ENCODE measurements at regions not wholly inside any gene's neighbourhood (a gene's known extent, or its start where the extent isn't known, plus 50 kb on each side); places are given as distances from the start of the nearest gene placed in this dataset.

- no peak for DNase-seq (ENCODE audit: extremely low read depth, low read depth)
- TF ChIP-seq CTCF (IDR thresholded peaks at IDR 0.05; ENCODE audit: low read depth, low read length): no peak
Measured at GRCh38 chr13:65844266-65844841, 1385.8 kb downstream of the PCDH9 start.

GRCh38 chr13:65843314-65843731, 1386.8 kb downstream of the PCDH9 start:
- no peak for TF ChIP-seq CTCF (IDR thresholded peaks at IDR 0.05; ENCODE audit: low read depth, low read length)
- no peak for DNase-seq (ENCODE audit: extremely low read depth, low read depth)

DNA sequence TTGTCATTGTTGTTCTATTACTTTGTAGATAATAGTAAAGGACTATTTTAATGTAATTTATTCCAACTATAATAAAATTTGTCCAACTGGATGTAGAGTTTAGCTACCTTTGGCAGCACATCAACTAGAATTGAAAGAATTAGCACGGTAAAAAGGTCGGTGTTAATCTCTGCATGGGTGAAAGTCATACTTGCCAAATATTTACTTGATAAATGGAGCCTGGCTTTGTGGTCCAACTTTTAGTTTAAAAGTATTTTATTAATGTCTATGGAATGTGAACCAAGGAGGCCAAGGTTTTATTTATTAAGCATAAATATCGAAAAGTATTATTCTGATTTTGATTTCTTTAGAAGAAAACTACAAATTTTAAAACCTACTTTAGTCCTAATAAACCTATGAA, 1389.0 kb downstream of the PCDH9 start:
- DNase-seq (ENCODE audit: extremely low read depth, low read depth): no peak
- no peak for TF ChIP-seq CTCF (IDR thresholded peaks at IDR 0.05; ENCODE audit: low read depth, low read length)

- DNase-seq (ENCODE audit: extremely low read depth, low read depth): no peak
- TF ChIP-seq CTCF (IDR thresholded peaks at IDR 0.05; ENCODE audit: low read depth, low read length): no peak
Measured at GRCh38 chr13:65836066-65836465, 1394.1 kb downstream of the PCDH9 start.

GRCh38 chr13:65834897-65835296, 1395.2 kb downstream of the PCDH9 start:
- TF ChIP-seq CTCF (IDR thresholded peaks at IDR 0.05; ENCODE audit: low read depth, low read length): no peak
- no peak for DNase-seq (ENCODE audit: extremely low read depth, low read depth)

DNA sequence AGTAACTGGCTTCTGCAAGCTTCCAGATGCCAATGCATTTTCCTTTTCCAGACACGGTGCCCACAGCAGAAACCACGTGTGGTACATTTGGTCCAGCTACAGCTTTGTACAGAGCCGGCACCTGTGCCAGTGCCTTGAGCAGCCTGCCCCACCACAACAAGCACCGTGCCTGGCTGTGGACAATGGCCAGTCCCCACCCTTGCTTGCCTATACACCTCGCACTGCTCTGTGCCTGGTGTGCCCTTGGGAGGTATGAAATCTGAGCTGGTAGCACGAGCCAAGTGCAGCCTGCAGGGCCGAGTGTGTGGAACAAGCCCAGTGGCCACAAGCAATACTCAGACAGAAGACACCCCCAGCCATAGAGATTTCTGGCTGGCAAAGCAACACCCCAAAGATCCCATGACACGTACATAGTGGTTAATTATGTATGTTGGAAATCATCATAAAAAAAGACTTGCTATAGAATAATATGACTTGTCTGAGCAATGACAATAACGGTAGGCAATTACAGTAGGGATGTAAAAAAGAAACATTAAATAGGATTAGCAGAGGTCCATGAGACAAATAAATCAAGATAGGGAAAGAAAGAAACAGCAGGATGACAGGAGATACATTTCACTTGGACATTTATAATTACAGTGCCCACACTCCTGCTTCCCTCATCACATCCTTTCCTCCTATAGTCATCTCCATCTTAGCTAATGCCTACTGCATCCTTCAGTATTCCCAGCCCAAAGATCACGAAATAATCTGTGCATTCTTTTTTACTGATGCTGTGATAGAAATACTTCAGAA, 1399.5 kb downstream of the PCDH9 start:
- no peak for DNase-seq (ENCODE audit: extremely low read depth, low read depth)
- TF ChIP-seq CTCF (IDR thresholded peaks at IDR 0.05; ENCODE audit: low read depth, low read length): no peak

- no peak for DNase-seq (ENCODE audit: extremely low read depth, low read depth)
- no peak for TF ChIP-seq CTCF (IDR thresholded peaks at IDR 0.05; ENCODE audit: low read depth, low read length)
Measured at GRCh38 chr13:65829241-65830008, 1400.7 kb downstream of the PCDH9 start.

All from AG09319 (cell line).